ENCODE measurements at regions not wholly inside any gene's neighbourhood (a gene's known extent, or its start where the extent isn't known, plus 50 kb on each side); places are given as distances from the start of the nearest gene placed in this dataset.

DNA sequence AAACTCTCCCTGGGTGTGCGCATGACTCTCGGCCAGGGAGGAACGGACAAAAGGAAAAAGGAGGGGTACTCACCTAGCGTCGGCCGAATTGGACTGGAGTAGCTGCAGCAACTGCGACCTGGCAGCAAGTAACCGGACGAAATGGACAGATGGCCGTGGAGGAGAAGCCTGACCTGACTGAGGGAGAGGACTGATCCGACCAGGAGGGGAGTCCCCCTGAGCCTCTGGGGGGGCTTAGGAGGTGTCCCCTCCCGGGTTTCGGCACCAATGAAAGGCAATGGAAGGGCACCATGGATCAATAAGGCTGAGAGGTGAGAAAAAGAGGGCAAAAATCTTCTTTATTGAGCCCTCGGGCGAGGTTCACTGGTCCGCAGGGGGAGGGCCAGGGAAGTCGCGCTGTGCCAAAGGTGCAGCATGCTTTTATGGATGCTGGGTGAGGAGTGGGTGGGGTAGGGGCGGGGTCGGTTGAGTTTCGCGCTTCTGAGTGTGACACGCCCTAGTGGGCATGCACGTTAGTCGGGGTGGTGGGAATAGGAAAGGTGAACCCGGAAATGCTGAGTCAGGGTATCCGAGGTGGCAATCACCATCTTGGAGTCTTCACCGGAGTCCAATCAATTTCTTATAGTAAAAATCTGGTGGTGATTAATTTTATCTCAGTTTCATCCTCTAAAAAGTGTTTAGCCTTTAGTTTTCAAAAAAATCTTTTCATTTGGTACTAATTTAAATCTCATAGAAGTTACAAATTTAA, 638.5 kb upstream of the DPP6 start:
- TF ChIP-seq EZH2 (IDR thresholded peaks at IDR 0.05; ENCODE audit: insufficient read depth, poor library complexity, severe bottlenecking), result no peak
- TF ChIP-seq EZH2phosphoT487 (IDR thresholded peaks at IDR 0.05; ENCODE audit: insufficient read depth, low read depth), result no peak
